Fibroblast of the aortic adventitia (primary cell): ENCODE measurements at regions not wholly inside any gene's neighbourhood (a gene's known extent, or its start where the extent isn't known, plus 50 kb on each side); places are given as distances from the start of the nearest gene placed in this dataset.

ENCODE experiments used
- DNase-seq: peaks from one replicate; pipeline ENCODE4 v3.0.0-alpha.2; 2010; ENCODE audit warnings: low read depth
- H3K4me3 ChIP-seq: 2 replicates; pipeline ENCODE4 v1.5.1; 2011; ENCODE audit warnings: low read depth, mild to moderate bottlenecking, control low read depth, low read length, moderate library complexity
- TF ChIP-seq, protein P1 (sequence below): IDR thresholded peaks from 2 replicates; pipeline ENCODE4 v1.5.1; 2011; ENCODE audit warnings: mild to moderate bottlenecking, low read length, control low read depth, inconsistent platforms; ENCODE audit not compliant: insufficient read depth

DNA sequence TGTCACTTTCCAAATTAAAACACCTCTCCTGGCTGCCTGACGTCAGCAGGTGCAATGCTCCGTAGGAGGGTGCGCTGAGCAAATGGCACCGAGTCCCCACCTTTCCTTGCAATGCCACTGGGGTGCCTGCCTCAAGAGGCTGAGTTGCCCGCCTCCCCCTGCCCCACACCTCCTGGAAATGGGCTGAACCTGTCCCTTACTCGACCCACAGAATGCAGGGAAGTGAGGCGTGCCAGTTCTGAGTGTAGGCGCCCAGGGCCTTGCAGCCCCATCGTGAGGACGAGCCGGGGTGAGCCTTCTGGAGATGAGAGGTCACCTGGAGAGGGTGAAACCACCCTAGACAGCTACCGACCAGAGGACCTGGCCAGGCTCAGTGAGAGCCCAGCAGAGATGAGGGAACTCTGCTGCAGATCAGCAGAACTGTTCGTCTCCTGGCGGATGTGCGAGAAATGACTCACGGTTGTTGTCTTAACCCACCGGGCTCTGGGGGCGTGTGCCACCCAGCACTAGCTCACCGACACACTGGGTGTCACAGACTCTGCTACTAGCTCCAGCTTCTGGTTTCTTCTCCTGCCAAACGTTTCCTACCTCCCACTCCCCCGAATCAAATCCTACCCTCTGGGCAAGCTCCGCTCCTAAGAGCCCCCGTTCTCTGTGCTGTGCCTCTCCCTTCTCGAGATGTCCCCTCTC is 168.7 kb upstream of the HDAC4 start:
- DNase-seq, result no peak
- TF ChIP-seq, protein P1, sequence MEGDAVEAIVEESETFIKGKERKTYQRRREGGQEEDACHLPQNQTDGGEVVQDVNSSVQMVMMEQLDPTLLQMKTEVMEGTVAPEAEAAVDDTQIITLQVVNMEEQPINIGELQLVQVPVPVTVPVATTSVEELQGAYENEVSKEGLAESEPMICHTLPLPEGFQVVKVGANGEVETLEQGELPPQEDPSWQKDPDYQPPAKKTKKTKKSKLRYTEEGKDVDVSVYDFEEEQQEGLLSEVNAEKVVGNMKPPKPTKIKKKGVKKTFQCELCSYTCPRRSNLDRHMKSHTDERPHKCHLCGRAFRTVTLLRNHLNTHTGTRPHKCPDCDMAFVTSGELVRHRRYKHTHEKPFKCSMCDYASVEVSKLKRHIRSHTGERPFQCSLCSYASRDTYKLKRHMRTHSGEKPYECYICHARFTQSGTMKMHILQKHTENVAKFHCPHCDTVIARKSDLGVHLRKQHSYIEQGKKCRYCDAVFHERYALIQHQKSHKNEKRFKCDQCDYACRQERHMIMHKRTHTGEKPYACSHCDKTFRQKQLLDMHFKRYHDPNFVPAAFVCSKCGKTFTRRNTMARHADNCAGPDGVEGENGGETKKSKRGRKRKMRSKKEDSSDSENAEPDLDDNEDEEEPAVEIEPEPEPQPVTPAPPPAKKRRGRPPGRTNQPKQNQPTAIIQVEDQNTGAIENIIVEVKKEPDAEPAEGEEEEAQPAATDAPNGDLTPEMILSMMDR, result no peak

DNA sequence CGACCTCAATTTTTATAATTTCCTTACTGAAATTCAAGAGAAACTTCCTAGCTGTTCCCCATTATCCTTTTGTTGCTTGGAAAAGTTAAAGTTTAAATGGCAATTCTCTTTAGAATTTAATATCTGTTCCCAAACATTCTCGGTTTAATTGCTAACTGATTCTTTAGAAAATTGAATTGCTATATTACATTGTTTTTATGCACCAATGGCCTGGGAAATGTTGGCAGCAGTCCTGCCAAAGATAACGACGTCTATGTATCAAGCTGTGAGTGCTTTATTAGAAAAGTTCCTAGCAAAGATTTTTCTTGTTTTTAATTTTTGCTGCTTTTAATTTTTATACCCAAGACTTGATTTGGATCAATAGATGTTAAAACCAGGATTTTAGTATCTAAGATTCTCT is 167.8 kb upstream of the HDAC4 start:
- H3K4me3 ChIP-seq, result no peak overlapping the region
- DNase-seq, result no peak
- TF ChIP-seq, protein P1, result no peak

More for the DNA sequence above, 168.7 kb upstream of the HDAC4 start:
- H3K4me3 ChIP-seq, result no peak overlapping the region

DNA sequence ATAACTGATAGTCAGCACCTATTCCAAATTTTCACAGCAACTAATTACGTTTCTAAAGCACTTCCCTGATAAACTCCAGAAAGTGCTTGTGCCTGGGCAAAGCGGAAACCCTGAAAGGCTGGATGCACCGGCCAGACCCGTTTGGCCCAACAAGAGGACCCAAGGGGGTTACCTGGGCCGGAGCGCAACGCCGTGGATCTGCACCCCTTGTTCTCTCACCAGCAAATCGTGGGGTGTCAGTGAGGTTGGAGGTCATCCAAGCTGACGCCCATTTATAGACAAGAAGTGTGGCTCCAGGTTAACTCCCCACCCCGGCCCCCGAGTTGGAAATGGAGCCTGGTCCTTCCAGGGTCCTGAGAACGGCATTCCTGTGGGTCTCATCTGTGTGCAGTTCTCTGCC is 167.0 kb upstream of the HDAC4 start:
- H3K4me3 ChIP-seq, result no peak overlapping the region
- TF ChIP-seq, protein P1, result no peak
- no peak for DNase-seq

DNA sequence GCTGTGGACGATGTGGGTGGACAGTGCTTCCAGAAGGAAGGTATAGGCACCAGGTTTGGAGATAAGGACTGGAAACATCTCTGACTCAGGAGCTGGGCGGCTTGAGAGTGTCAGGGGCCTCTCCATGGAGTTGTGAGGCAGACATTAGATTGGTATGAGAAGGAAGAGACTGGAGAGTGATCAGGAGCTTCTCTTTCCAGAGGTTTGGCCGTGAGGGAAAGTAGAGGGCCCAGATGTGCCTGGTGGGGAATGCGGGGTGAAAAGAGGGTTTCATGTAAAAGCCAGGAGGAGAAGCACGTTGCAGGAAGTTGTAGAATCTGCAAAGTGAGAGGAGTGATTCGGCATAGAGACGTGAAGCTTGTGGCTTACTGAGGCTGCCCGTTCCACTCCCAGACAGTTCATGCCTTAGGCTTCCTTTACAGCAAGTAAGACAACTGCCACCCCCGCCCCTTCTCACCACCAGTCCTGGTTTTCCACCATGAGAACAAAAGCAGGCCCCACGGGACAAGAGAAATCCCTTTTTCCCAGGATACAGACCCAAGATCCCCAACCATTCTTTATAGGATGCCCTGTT is 166.3 kb upstream of the HDAC4 start:
- TF ChIP-seq, protein P1, result no peak
- no peak overlapping the region for H3K4me3 ChIP-seq
- no peak for DNase-seq

DNA sequence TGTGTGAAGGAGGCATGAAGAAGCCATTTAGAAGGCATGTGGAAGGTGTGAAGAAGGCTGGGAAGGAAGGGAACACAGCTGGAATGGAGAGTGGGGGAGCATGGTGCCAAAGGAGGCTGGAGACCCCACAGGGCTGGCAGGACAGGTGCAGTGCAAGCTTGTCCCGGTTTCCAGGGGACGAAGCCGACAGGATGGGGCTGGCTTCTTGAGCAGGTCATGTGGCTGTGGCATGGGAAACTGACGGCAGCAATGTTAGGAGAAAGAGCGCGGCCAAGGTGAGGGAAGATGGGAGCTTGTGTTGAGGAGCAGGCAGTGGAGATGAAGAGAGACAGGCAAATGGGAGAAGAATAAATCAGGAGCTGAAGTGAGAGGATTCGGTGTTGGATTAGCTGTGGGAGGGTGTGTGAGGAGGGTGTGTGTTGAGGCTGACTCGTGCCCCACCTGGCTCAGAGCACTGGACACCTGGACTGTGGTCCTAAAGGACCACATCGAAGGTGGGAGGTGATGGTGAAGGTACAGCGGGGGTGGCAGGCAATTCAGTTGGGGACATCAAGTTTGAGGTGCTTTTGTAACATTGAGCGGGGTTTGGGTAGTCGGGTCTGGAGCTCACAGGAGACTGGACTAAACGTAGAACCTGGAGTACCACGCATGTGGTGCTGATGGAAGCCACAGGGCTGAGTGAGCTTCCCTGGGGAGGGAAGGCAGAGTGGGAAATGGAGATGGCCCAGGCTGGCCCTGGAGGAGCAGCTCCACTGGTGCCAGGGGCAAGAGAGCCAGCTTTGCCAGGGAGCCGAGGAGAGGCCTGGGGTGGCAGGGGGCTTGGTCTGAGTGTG is 165.6 kb upstream of the HDAC4 start:
- TF ChIP-seq, protein P1, result no peak
- no peak for DNase-seq
- no peak overlapping the region for H3K4me3 ChIP-seq

DNA sequence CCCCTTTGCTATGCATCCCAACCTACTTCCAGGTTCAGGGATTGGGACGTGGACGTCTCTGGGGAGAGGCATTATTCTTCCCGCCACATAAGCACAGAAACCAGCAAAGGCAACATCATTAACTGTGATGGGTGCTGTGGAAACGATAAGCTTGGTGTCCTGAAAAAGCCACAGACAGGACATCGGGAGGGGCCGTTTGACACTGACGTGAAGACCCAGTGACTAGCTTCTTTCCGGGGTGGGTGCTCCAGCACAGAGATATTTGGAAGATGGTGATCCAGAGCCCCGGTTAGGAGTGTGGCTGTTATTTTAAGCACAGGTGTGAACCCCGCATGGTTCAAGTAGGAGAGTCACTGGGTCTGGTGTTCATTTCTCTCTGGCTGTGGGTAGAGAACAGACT is 163.8 kb upstream of the HDAC4 start:
- no peak for DNase-seq
- TF ChIP-seq, protein P1, result no peak
- H3K4me3 ChIP-seq, result no peak overlapping the region
